ENCODE measurements at regions not wholly inside any gene's neighbourhood (a gene's known extent, or its start where the extent isn't known, plus 50 kb on each side); places are given as distances from the start of the nearest gene placed in this dataset.

DNA sequence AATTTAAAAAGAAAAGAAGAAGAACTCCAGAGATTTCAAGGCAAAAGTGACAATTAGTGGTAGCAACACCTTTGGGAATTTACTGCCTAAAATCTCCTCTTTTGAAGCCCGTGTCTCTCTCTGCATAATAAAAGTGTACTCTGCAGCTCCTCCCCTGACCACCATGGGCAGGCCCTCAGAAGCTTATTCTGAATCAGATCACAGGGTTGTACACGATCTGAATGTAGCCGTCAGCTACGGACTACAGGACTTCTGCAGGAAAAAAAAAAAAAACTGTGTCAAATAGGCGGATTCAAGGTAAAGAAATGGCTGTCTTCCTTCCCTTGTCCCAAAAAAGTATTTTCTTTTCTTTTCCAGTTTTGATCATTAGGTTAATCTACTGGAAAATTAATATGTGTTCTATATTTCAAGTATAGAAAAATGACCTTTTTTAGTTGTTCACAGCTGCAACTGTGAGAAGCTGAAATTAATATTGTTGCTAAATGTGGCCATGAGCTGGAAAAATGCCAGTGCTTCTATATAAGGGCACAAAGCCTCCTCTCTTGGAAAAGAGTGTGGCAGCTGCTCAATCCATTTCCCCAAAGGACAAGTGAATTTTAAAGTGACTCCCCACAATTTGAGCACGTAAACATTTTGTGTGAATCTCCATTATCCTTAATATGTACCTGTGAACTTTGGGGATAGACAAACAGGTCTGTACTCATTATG, 397.4 kb downstream of the C6orf118 start:
- Histone ChIP-seq H3K4me3 (ENCODE audit: low read length, poor library complexity, severe bottlenecking) (no peak overlapping the region), H3K79me2 (ENCODE audit: insufficient read depth, low read length) (no peaks in the 10 kb centered on the region), H3K36me3 (ENCODE audit: insufficient read depth, low read length) (no peaks in the 10 kb centered on the region), H3K4me2 (ENCODE audit: low read depth, low read length, poor library complexity, severe bottlenecking) (no peak overlapping the region), H3K9me2 (replicated peaks; ENCODE audit: low read depth, low read length) (no peaks in the 10 kb centered on the region), H2AFZ (ENCODE audit: low read length) (no peak overlapping the region), H3K4me1 (ENCODE audit: insufficient read depth, low read length, poor library complexity, severe bottlenecking) (no peaks in the 10 kb centered on the region), H3K9me3 (ENCODE audit: insufficient read depth, low read depth, low read length) (no peaks in the 10 kb centered on the region), H3K9ac (ENCODE audit: low read depth, low read length, poor library complexity, severe bottlenecking) (no peak overlapping the region), H3F3A (ENCODE audit: low read depth) (no peaks in the 10 kb centered on the region), H4K20me1 (ENCODE audit: insufficient read depth, low read length, poor library complexity, severe bottlenecking) (no peaks in the 10 kb centered on the region), H3K27me3 (ENCODE audit: insufficient read depth, low read length, poor library complexity, severe bottlenecking) (no peaks in the 10 kb centered on the region)
- TF ChIP-seq, protein P1, sequence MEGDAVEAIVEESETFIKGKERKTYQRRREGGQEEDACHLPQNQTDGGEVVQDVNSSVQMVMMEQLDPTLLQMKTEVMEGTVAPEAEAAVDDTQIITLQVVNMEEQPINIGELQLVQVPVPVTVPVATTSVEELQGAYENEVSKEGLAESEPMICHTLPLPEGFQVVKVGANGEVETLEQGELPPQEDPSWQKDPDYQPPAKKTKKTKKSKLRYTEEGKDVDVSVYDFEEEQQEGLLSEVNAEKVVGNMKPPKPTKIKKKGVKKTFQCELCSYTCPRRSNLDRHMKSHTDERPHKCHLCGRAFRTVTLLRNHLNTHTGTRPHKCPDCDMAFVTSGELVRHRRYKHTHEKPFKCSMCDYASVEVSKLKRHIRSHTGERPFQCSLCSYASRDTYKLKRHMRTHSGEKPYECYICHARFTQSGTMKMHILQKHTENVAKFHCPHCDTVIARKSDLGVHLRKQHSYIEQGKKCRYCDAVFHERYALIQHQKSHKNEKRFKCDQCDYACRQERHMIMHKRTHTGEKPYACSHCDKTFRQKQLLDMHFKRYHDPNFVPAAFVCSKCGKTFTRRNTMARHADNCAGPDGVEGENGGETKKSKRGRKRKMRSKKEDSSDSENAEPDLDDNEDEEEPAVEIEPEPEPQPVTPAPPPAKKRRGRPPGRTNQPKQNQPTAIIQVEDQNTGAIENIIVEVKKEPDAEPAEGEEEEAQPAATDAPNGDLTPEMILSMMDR (conservative IDR thresholded peaks at IDR 0.05; ENCODE audit: low read length) = no peak
- TF ChIP-seq EZH2phosphoT487 (IDR thresholded peaks at IDR 0.05; ENCODE audit: borderline replicate concordance) = no peak

DNA sequence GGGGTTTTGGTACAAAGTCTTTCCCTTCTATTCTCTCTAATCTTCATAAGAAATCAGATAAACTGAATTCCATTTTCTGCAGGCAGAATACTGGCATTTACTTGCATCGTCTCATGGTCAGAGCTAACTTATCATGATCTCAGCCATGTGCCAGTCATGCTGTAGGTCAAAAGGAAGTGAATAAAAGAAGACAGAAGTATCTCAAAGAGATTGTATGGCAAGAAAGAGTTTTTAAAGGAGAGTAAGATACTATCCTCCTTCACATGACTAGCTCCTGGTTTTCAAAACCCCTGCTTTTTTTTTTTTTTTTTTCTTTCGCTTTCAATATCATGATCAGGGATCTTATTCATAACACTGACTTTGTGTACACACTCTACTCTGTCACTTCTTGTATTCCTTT, 398.3 kb downstream of the C6orf118 start:
- no peak overlapping the region for H3K9ac ChIP-seq (ENCODE audit: low read depth, low read length, poor library complexity, severe bottlenecking)
- H3K9me3 ChIP-seq (ENCODE audit: insufficient read depth, low read depth, low read length) = no peaks in the 10 kb centered on the region
- H2AFZ ChIP-seq (ENCODE audit: low read length) = no peak overlapping the region
- H3F3A ChIP-seq (ENCODE audit: low read depth) = no peaks in the 10 kb centered on the region
- no peaks in the 10 kb centered on the region for H3K36me3 ChIP-seq (ENCODE audit: insufficient read depth, low read length)
- H3K27me3 ChIP-seq (ENCODE audit: insufficient read depth, low read length, poor library complexity, severe bottlenecking) = no peaks in the 10 kb centered on the region
- no peak overlapping the region for H3K4me3 ChIP-seq (ENCODE audit: low read length, poor library complexity, severe bottlenecking)
- H3K9me2 ChIP-seq (replicated peaks; ENCODE audit: low read depth, low read length) = no peaks in the 10 kb centered on the region
- no peaks in the 10 kb centered on the region for H3K79me2 ChIP-seq (ENCODE audit: insufficient read depth, low read length)
- H3K4me2 ChIP-seq (ENCODE audit: low read depth, low read length, poor library complexity, severe bottlenecking) = no peak overlapping the region
- no peaks in the 10 kb centered on the region for H3K4me1 ChIP-seq (ENCODE audit: insufficient read depth, low read length, poor library complexity, severe bottlenecking)
- H4K20me1 ChIP-seq (ENCODE audit: insufficient read depth, low read length, poor library complexity, severe bottlenecking) = no peaks in the 10 kb centered on the region
- no peak for TF ChIP-seq EZH2phosphoT487 (IDR thresholded peaks at IDR 0.05; ENCODE audit: borderline replicate concordance)
- TF ChIP-seq, protein P1 (conservative IDR thresholded peaks at IDR 0.05; ENCODE audit: low read length) = no peak

DNA sequence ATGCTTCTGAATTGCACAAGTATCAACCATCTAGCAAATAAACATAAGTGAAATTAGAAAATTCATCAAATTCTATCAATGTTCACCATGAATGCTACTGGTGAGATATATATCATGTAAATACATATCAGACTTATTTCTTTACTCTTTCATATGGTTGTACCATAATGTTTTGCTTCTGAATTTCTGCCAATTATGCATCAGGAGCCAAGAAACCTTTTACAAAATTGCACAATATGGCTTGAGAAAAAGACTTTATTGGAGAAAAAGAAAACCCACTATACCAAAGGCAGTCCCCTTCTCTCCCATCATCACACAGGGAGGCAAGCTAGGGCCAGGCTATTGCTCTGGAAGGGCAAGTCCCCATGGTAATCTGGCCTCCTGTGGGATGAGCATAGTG, 402.6 kb downstream of the C6orf118 start:
- TF ChIP-seq EZH2phosphoT487 (IDR thresholded peaks at IDR 0.05; ENCODE audit: borderline replicate concordance) = no peak
- no peak overlapping the region for H3K4me2 ChIP-seq (ENCODE audit: low read depth, low read length, poor library complexity, severe bottlenecking)
- H3K9me3 ChIP-seq (ENCODE audit: insufficient read depth, low read depth, low read length) = no peaks in the 10 kb centered on the region
- no peaks in the 10 kb centered on the region for H3K79me2 ChIP-seq (ENCODE audit: insufficient read depth, low read length)
- H3K4me1 ChIP-seq (ENCODE audit: insufficient read depth, low read length, poor library complexity, severe bottlenecking) = no peaks in the 10 kb centered on the region
- no peaks in the 10 kb centered on the region for H3K9me2 ChIP-seq (replicated peaks; ENCODE audit: low read depth, low read length)
- H2AFZ ChIP-seq (ENCODE audit: low read length) = no peak overlapping the region
- no peak overlapping the region for H3K9ac ChIP-seq (ENCODE audit: low read depth, low read length, poor library complexity, severe bottlenecking)
- H3F3A ChIP-seq (ENCODE audit: low read depth) = no peaks in the 10 kb centered on the region
- no peak overlapping the region for H3K4me3 ChIP-seq (ENCODE audit: low read length, poor library complexity, severe bottlenecking)
- no peaks in the 10 kb centered on the region for H3K27me3 ChIP-seq (ENCODE audit: insufficient read depth, low read length, poor library complexity, severe bottlenecking)
- H4K20me1 ChIP-seq (ENCODE audit: insufficient read depth, low read length, poor library complexity, severe bottlenecking) = no peaks in the 10 kb centered on the region
- H3K36me3 ChIP-seq (ENCODE audit: insufficient read depth, low read length) = no peaks in the 10 kb centered on the region

DNA sequence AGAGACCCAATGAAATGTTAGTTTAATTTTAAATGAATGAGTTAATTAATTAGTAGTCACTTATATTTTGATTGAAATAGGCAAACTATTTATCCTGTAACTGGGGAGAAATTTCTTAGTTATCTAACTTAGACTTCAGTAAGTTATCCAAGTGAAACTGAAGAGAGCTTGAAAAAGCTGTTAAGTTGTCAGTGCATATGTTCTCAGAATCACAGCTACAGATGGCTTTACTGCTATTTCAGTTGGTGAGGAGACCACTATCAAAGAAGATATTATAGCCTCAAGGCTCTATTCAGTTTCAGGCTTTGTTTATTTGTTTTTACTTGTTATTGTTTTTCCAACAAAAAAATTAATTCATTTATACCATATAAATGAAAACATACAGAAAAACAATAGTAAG, 404.1 kb downstream of the C6orf118 start:
- H3K9me2 ChIP-seq (replicated peaks; ENCODE audit: low read depth, low read length) = no peaks in the 10 kb centered on the region
- TF ChIP-seq EZH2phosphoT487 (IDR thresholded peaks at IDR 0.05; ENCODE audit: borderline replicate concordance) = no peak
- H3K9me3 ChIP-seq (ENCODE audit: insufficient read depth, low read depth, low read length) = no peaks in the 10 kb centered on the region
- no peak overlapping the region for H2AFZ ChIP-seq (ENCODE audit: low read length)
- H3K27me3 ChIP-seq (ENCODE audit: insufficient read depth, low read length, poor library complexity, severe bottlenecking) = no peaks in the 10 kb centered on the region
- H3K36me3 ChIP-seq (ENCODE audit: insufficient read depth, low read length) = no peaks in the 10 kb centered on the region
- H3K4me2 ChIP-seq (ENCODE audit: low read depth, low read length, poor library complexity, severe bottlenecking) = no peak overlapping the region
- H3K4me1 ChIP-seq (ENCODE audit: insufficient read depth, low read length, poor library complexity, severe bottlenecking) = no peaks in the 10 kb centered on the region
- H3K4me3 ChIP-seq (ENCODE audit: low read length, poor library complexity, severe bottlenecking) = no peak overlapping the region
- no peaks in the 10 kb centered on the region for H3K79me2 ChIP-seq (ENCODE audit: insufficient read depth, low read length)
- no peaks in the 10 kb centered on the region for H3F3A ChIP-seq (ENCODE audit: low read depth)
- H3K9ac ChIP-seq (ENCODE audit: low read depth, low read length, poor library complexity, severe bottlenecking) = no peak overlapping the region
- no peaks in the 10 kb centered on the region for H4K20me1 ChIP-seq (ENCODE audit: insufficient read depth, low read length, poor library complexity, severe bottlenecking)
